A673 (cell line): ENCODE measurements at regions not wholly inside any gene's neighbourhood (a gene's known extent, or its start where the extent isn't known, plus 50 kb on each side); places are given as distances from the start of the nearest gene placed in this dataset.

Experiments
- CTCF ChIP-seq: fragments of 300-800, 200-600 bp; sonication (generic); conservative IDR thresholded peaks from 2 replicates; pipeline ENCODE4 v1.5.1; 2017; ENCODE audit warnings: low read depth, mild to moderate bottlenecking, antibody characterized with exemption, low read length, moderate library complexity, mixed read lengths
- EZH2 ChIP-seq: fragments of 200-600 bp; sonication (generic); IDR thresholded peaks from 2 replicates; pipeline ENCODE4 v1.6.1; 2017; ENCODE audit warnings: borderline replicate concordance, low read depth, mild to moderate bottlenecking, mixed read lengths, antibody characterized with exemption, low read length; ENCODE audit not compliant: poor library complexity, severe bottlenecking

DNA sequence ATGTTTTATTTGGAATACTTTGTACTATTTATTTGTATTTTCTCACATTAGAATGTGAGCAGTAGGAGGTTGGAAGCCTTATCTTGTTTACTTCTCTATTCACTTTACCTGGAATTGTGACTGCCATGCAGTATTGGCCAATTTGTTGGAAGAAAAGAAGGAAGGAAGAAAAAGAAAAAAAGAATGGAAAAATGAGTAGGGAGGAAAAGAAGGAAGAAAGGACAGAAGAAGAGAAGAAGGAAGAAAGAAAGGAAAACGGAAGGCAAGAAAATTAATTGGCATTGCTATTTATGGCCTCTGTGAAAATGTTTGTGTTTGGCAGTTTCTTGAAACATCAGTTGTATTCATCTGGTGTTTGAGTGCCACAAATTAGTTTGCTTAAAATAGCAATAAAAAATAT lies 575.2 kb upstream of the ZNF608 start:
- no peak for TF ChIP-seq EZH2
- no peak for TF ChIP-seq CTCF
